GM21360 (cell line): ENCODE measurements at regions not wholly inside any gene's neighbourhood (a gene's known extent, or its start where the extent isn't known, plus 50 kb on each side); places are given as distances from the start of the nearest gene placed in this dataset.
"Not testable (repeated sequence)": the region's sequence is repeated elsewhere in the genome, so short reads cannot be mapped to it uniquely, and the experiment has no call there.

Source experiments
- ATAC-seq: cut with Tn5 transposase; IDR thresholded peaks from one replicate; pipeline ENCODE4 v1.9.1; 2021; ENCODE audit warnings: mild to moderate bottlenecking, moderate library complexity; ENCODE audit not compliant: unreplicated experiment

- ATAC-seq = no peak
These were observed 392.0 kb upstream of the SASH1 start for GRCh38 chr6:147950623-147950987.

- ATAC-seq = no peak
These were observed 390.9 kb upstream of the SASH1 start for GRCh38 chr6:147951726-147952125.

DNA sequence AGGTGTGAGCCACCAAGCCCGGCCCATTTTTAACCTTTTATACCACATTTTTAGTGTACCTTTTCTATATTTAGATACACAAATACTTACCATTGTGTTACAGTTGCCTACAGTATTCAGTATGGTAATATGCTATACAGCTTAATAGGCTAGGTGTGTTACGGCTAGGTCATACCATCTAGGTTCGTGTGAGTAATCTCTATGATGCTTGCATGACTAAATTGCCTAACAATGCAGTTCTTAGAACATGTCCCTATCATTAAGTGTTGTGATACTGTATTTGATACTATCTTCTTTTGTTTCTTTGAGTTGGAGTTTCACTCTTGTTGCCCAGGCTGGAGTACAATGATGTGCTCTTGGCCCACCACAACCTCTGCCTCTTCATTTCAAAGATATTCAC, 387.7 kb upstream of the SASH1 start:
- ATAC-seq = no peak

DNA sequence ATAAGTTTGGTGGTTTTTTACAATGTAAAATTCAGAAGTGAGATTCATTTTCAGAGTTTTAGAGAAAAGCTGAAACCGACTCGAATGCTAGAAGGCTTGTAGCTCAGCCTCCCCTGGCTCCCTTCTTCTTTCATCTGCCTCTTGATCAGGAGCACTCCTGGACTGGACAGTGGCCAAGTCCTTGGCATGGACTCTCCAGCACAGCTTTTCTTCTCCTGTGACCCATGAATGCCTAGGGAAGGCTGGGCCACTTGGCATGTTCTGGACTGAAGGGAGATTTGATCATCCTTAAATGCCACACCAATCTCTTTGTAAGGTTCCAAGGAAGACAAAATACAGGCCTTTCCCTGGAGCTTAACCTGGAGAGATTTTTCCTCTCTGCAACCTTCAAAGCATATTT, 384.0 kb upstream of the SASH1 start:
- no peak for ATAC-seq

- no peak for ATAC-seq
These were observed 381.0 kb upstream of the SASH1 start for GRCh38 chr6:147961481-147962141.

GRCh38 chr6:147965448-147965847, 377.2 kb upstream of the SASH1 start:
- ATAC-seq = not testable (repeated sequence)

DNA sequence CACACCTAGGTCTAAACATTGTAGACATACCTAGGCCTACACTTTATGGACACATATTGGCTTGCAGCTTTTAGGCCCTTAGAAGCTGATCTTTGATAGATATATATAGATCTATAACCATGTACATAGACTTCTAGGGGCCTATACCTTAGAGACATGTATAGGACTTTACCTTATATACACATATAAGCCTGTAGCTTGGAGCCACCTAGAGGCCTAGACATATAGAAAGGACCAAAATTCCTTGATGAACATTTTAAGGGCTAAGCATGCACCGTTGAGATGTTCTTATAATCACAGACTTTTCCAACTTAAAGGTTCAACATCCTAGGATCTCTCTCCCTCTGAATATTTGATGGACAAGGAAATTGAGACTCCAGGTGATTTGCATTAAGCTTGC, 371.7 kb upstream of the SASH1 start:
- no peak for ATAC-seq

- ATAC-seq = no peak
These were observed 370.2 kb upstream of the SASH1 start for GRCh38 chr6:147972448-147972847.

DNA sequence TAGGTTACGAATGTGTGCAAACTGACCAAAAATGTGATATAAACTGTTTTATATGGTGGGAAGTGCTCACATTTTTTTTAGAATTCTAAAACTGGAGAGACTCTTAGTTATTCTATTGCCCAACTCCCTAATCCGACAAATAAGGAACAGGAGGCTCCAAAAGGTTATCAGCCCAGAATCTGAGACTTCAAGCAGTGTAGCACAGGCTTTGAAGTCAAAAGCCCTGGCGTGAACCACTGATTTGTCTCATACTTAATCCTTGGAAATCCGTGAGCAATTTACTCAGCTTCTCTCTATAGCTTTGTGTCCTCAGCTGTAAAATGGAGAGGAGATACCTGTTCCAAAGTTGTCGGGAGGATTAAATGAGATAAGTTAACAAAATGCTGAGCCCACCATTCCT, 368.8 kb upstream of the SASH1 start:
- no peak for ATAC-seq

GRCh38 chr6:147974376-147974775, 368.3 kb upstream of the SASH1 start:
- no peak for ATAC-seq

GRCh38 chr6:147977851-147978465, 364.7 kb upstream of the SASH1 start:
- ATAC-seq = no peak

- ATAC-seq = no peak
These were observed 362.7 kb upstream of the SASH1 start for GRCh38 chr6:147979966-147980365.

DNA sequence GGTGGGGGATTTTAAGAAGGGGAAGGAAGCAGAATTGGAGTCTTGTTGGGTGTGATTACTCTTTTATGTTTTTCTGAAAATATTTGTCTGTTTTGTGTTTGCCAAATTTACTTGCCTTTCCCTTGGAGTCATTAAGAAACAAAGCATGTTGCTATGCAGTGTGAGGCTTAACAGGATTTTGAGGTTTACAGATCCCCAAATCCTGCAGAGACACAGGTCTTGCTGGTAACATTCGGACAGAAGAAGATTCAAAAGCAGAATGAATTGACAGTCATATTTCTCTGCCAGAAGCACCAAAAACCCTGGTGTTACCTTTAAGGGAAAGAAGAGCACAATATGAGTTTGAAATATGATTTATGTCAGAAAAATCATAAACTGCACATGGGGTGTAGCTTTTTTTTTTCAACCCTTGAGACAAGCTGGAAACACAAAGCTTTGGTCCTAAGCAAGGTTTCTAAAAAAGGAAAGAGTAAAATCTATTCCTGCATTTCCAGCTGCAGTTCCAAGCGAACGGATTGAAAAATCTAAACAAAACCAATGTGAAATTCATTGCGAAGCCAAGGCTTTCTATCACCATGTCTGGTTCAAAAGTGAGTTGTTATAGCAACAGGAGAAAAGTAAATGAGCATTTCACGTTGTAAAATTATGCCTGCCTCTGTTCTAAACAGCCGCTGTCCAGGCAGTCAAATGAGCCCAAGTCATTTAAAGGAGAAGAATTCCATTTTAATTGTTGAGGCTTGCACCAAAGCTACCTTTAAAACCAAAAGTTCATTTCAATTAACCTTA, 358.9 kb upstream of the SASH1 start:
- no peak for ATAC-seq

DNA sequence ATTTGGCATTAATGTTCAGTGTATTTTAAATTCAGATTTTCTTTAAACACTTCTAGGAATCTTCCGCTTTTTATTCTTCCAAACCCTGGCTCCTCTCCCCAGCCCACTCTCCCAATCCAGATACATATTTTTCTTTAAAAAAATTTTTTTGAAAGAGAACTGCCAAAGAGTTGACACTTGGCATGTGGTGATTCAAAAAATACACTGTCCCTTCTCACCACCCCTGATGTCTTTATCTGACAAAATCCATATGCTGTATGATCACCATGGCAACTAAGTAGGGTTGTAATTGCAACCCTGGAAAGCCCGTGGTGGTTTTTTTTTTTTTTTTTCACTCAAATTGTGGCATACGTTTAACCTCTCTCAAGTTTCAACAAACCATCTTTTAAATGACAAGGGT, 355.8 kb upstream of the SASH1 start:
- ATAC-seq = no peak

- no peak for ATAC-seq
These were observed 352.5 kb upstream of the SASH1 start for GRCh38 chr6:147990159-147990558.

- ATAC-seq = no peak
These were observed 350.7 kb upstream of the SASH1 start for GRCh38 chr6:147991961-147992360.

DNA sequence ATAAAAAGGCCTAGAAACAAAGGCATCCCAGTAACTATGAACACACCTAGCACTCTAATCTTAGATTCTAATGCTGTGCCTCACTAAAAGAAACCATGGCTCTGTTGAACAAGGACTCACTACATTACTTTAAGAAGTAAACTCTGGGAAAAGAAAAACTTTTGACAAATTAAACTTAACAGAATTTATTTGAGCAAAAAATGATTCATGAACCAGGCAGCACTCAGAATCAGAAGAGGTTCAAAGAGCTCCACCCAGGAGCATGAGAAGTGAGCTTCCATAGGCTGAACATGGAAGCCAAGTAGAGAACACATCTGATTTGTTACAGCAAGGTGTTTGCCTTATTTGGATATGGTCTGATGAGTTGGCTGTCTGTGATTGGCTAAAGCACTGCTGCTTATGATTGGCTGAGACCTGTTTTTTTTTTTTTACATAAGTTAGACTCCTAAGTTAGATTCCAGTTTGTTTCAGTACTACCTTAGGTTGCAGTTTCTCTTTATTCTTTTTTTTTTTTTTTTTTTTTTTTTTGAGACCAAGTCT, 343.6 kb upstream of the SASH1 start:
- ATAC-seq = no peak

DNA sequence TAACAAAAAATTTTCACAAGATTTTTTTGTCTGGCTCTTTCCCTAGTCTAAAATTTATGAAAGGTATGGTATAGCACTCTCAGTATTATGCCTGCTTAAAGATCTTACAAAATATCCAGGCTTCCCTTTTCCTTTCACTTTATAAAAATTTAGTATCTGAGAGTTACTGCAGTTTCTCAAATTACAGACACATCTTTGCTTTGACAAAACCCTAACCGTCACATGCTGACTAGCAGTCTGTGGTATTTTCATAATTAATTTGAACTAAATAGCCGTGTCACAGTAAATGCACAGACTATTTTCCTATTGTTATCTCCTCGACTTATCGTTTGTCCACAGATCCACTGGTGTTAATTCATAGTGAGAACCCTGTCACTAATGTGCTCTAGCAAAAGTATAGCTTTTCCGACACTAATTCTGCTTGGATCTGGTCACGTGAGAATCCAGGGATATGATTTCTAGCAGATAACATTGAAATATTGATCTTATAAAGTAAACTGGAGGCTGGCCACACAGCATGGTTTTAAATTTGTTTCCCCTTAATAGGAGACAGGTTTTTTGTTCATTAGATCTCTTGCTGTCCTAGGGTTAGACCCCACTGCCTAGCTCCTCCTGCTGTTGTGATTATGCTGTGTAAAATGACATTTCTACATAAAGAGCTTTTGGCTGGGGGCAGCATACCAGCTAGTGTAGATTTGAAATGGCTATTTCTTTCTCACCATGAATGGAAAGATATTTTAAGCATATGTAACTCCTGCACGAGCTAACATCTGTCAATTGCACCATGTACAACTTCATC, 340.6 kb upstream of the SASH1 start:
- no peak for ATAC-seq

- ATAC-seq = no peak
These were observed 338.0 kb upstream of the SASH1 start for GRCh38 chr6:148004651-148005050.

DNA sequence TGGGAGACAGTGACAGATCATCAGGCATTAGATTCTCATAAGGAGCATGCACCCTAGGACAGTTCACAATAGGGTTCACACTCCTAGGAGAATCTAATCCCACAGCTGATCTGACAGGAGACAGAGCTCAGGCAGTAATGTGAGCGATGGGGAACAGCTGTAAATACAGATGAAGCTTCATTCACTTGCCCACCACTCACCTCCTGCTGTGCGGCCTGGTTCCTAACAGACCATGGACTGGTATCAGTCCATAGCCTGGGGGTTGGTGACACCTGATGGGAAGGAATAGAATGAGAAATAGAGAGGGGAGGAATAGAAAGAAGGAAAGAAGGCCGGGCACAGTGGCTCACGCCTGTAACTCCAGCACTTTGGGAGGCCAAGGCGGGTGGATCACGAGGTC, 336.8 kb upstream of the SASH1 start:
- no peak for ATAC-seq

GRCh38 chr6:148010516-148010915, 332.1 kb upstream of the SASH1 start:
- ATAC-seq = not testable (repeated sequence)
